K562 (cell line): ENCODE measurements at regions not wholly inside any gene's neighbourhood (a gene's known extent, or its start where the extent isn't known, plus 50 kb on each side); places are given as distances from the start of the nearest gene placed in this dataset.

Experiments
- CEBPB ChIP-seq: fragments of 450-650 bp; IDR thresholded peaks from 2 replicates; pipeline ENCODE4 v1.6.1; 2016; ENCODE audit warnings: missing genetic modification characterization, missing compliant biosample characterization
- EGR1 ChIP-seq: fragments of 450-650 bp; conservative IDR thresholded peaks from 2 replicates; pipeline ENCODE4 v1.6.1; 2017; ENCODE audit warnings: mild to moderate bottlenecking
- HDAC8 ChIP-seq: fragments of 450-650 bp; IDR thresholded peaks from 2 replicates; pipeline ENCODE4 v1.6.1; 2016; ENCODE audit warnings: mild to moderate bottlenecking, missing genetic modification characterization, moderate library complexity, missing compliant biosample characterization
- JUNB ChIP-seq: fragments of 450-650 bp; formaldehyde crosslinking; conservative IDR thresholded peaks from 2 replicates; pipeline ENCODE4 v1.4.0; 2020; ENCODE audit warnings: mild to moderate bottlenecking
- POLR2AphosphoS5 ChIP-seq: IDR thresholded peaks from 2 replicates; pipeline ENCODE4 v1.6.1; 2011; ENCODE audit warnings: mild to moderate bottlenecking, low read depth, low read length, moderate library complexity; ENCODE audit not compliant: control insufficient read depth, insufficient read depth
- SPI1 ChIP-seq: IDR thresholded peaks from 2 replicates; pipeline ENCODE4 v1.6.1; 2011; ENCODE audit warnings: low read depth, low read length, control low read depth, borderline replicate concordance
- ZNF263 ChIP-seq: sonication (generic); formaldehyde crosslinking; IDR thresholded peaks from 2 replicates; pipeline ENCODE4 v1.8.0; 2022; ENCODE audit warnings: mild to moderate bottlenecking, missing genetic modification reagents, borderline replicate concordance
- TF ChIP-seq, protein P1 (sequence below), 2 experiments: fragments of 450-650 bp; IDR thresholded peaks; 2 replicates each; pipeline ENCODE4 v1.6.1; 2018; ENCODE audit warnings: mild to moderate bottlenecking in 2 of 2, low read depth in 1 of 2; ENCODE audit not compliant: partially characterized antibody in 2 of 2

GRCh38 chr13:73870970-73871935 lies 263.0 kb downstream of the KLF12 start (continued):
- TF ChIP-seq, protein P1, sequence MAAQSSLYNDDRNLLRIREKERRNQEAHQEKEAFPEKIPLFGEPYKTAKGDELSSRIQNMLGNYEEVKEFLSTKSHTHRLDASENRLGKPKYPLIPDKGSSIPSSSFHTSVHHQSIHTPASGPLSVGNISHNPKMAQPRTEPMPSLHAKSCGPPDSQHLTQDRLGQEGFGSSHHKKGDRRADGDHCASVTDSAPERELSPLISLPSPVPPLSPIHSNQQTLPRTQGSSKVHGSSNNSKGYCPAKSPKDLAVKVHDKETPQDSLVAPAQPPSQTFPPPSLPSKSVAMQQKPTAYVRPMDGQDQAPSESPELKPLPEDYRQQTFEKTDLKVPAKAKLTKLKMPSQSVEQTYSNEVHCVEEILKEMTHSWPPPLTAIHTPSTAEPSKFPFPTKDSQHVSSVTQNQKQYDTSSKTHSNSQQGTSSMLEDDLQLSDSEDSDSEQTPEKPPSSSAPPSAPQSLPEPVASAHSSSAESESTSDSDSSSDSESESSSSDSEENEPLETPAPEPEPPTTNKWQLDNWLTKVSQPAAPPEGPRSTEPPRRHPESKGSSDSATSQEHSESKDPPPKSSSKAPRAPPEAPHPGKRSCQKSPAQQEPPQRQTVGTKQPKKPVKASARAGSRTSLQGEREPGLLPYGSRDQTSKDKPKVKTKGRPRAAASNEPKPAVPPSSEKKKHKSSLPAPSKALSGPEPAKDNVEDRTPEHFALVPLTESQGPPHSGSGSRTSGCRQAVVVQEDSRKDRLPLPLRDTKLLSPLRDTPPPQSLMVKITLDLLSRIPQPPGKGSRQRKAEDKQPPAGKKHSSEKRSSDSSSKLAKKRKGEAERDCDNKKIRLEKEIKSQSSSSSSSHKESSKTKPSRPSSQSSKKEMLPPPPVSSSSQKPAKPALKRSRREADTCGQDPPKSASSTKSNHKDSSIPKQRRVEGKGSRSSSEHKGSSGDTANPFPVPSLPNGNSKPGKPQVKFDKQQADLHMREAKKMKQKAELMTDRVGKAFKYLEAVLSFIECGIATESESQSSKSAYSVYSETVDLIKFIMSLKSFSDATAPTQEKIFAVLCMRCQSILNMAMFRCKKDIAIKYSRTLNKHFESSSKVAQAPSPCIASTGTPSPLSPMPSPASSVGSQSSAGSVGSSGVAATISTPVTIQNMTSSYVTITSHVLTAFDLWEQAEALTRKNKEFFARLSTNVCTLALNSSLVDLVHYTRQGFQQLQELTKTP (IDR thresholded peaks at IDR 0.05; ENCODE audit: low read depth in 1 of 2, partially characterized antibody in 2 of 2) = no peak
- no peak for TF ChIP-seq SPI1
- no peak for TF ChIP-seq HDAC8 (tag)
- no peak for TF ChIP-seq CEBPB (tag)
- no peak for TF ChIP-seq JUNB (CRISPR knock-in tag)
- no peak for TF ChIP-seq EGR1
- no peak for TF ChIP-seq POLR2AphosphoS5
- no peak for TF ChIP-seq ZNF263 (CRISPR knock-in tag)
